ENCODE measurements at regions not wholly inside any gene's neighbourhood (a gene's known extent, or its start where the extent isn't known, plus 50 kb on each side); places are given as distances from the start of the nearest gene placed in this dataset.

- no peak for TF ChIP-seq SP1 (CRISPR knock-in tag; IDR thresholded peaks at IDR 0.05)
- TF ChIP-seq EP300 (IDR thresholded peaks at IDR 0.05; ENCODE audit: low read length): peak; percentile 63
- TF ChIP-seq SMARCA4 (IDR thresholded peaks at IDR 0.05): peak; percentile 79; the same call in 1 of the 2 replicates
- no peak for TF ChIP-seq NFYB (IDR thresholded peaks at IDR 0.05; ENCODE audit: extremely low read depth, insufficient read length)
- TF ChIP-seq GATAD2A (IDR thresholded peaks at IDR 0.05): no peak
- TF ChIP-seq POLR3G (IDR thresholded peaks at IDR 0.05; ENCODE audit: extremely low read depth, insufficient read length, insufficient replicate concordance): no peak
- no peak for TF ChIP-seq PRMT5 (CRISPR knock-in tag; IDR thresholded peaks at IDR 0.05)
- no peak for TF ChIP-seq HINFP (tag; conservative IDR thresholded peaks at IDR 0.05; ENCODE audit: low read depth)
- no peak for TF ChIP-seq PHB (CRISPR knock-in tag; IDR thresholded peaks at IDR 0.05)
- no peak for TF ChIP-seq ZKSCAN8 (CRISPR knock-in tag; IDR thresholded peaks at IDR 0.05)
- no peak for TF ChIP-seq SMARCA5 (IDR thresholded peaks at IDR 0.05)
- peak in 1 of 2 experiments; percentile 17; a peak in 2 of 4 replicates for TF ChIP-seq RAD21 (CRISPR knock-in tag; conservative IDR thresholded peaks at IDR 0.05 in 1 of 2, IDR thresholded peaks at IDR 0.05 in 1 of 2)
- TF ChIP-seq KLF1 (tag; IDR thresholded peaks at IDR 0.05): no peak
- no peak for TF ChIP-seq DNMT1 (IDR thresholded peaks at IDR 0.05)
- TF ChIP-seq ZNF717 (CRISPR knock-in tag; IDR thresholded peaks at IDR 0.05): no peak
- TF ChIP-seq TAF7 (tag; IDR thresholded peaks at IDR 0.05): no peak
- TF ChIP-seq ZNF146 (CRISPR knock-in tag; IDR thresholded peaks at IDR 0.05; ENCODE audit: unreplicated experiment): no peak
- TF ChIP-seq CREB1 (IDR thresholded peaks at IDR 0.05): no peak
- no peak for TF ChIP-seq CREB1 (CRISPR knock-in tag; IDR thresholded peaks at IDR 0.05)
- TF ChIP-seq, protein P1, sequence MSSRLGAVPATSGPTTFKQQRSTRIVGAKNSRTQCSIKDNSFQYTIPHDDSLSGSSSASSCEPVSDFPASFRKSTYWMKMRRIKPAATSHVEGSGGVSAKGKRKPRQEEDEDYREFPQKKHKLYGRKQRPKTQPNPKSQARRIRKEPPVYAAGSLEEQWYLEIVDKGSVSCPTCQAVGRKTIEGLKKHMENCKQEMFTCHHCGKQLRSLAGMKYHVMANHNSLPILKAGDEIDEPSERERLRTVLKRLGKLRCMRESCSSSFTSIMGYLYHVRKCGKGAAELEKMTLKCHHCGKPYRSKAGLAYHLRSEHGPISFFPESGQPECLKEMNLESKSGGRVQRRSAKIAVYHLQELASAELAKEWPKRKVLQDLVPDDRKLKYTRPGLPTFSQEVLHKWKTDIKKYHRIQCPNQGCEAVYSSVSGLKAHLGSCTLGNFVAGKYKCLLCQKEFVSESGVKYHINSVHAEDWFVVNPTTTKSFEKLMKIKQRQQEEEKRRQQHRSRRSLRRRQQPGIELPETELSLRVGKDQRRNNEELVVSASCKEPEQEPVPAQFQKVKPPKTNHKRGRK (tag; IDR thresholded peaks at IDR 0.05): no peak
- TF ChIP-seq MAFK (IDR thresholded peaks at IDR 0.05; ENCODE audit: low read length): no peak
- no peak for TF ChIP-seq NFXL1 (CRISPR knock-in tag; IDR thresholded peaks at IDR 0.05)
- TF ChIP-seq BHLHE40 (IDR thresholded peaks at IDR 0.05; ENCODE audit: low read length): no peak; the same call in 1 of the 2 replicates
- TF ChIP-seq, protein P2, sequence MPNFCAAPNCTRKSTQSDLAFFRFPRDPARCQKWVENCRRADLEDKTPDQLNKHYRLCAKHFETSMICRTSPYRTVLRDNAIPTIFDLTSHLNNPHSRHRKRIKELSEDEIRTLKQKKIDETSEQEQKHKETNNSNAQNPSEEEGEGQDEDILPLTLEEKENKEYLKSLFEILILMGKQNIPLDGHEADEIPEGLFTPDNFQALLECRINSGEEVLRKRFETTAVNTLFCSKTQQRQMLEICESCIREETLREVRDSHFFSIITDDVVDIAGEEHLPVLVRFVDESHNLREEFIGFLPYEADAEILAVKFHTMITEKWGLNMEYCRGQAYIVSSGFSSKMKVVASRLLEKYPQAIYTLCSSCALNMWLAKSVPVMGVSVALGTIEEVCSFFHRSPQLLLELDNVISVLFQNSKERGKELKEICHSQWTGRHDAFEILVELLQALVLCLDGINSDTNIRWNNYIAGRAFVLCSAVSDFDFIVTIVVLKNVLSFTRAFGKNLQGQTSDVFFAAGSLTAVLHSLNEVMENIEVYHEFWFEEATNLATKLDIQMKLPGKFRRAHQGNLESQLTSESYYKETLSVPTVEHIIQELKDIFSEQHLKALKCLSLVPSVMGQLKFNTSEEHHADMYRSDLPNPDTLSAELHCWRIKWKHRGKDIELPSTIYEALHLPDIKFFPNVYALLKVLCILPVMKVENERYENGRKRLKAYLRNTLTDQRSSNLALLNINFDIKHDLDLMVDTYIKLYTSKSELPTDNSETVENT (CRISPR knock-in tag; IDR thresholded peaks at IDR 0.05): no peak
- no peak for TF ChIP-seq KAT8 (IDR thresholded peaks at IDR 0.05; ENCODE audit: low read depth)
- TF ChIP-seq ZNF76 (CRISPR knock-in tag; IDR thresholded peaks at IDR 0.05; ENCODE audit: borderline replicate concordance): no peak
- TF ChIP-seq ZNF24 (IDR thresholded peaks at IDR 0.05): no peak
- TF ChIP-seq, protein P3, sequence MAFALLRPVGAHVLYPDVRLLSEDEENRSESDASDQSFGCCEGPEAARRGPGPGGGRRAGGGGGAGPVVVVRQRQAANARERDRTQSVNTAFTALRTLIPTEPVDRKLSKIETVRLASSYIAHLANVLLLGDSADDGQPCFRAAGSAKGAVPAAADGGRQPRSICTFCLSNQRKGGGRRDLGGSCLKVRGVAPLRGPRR (CRISPR knock-in tag; IDR thresholded peaks at IDR 0.05): no peak
- no peak for TF ChIP-seq SNRNP70 (optimal IDR thresholded peaks at IDR 0.05; ENCODE audit: low read depth, low read length)
These were observed 184.6 kb upstream of the JUN start (continued) for GRCh38 chr1:58968360-58968952.
